Skin of body (tissue), 1 donor: ENCODE measurements at regions not wholly inside any gene's neighbourhood (a gene's known extent, or its start where the extent isn't known, plus 50 kb on each side); places are given as distances from the start of the nearest gene placed in this dataset.
"Not testable (repeated sequence)": the region's sequence is repeated elsewhere in the genome, so short reads cannot be mapped to it uniquely, and the experiment has no call there.

Source experiments
- DNase-seq: peaks from one replicate; lab custom pipeline; 2025; lab: John Stamatoyannopoulos, UW

- DNase-seq, result no peak
Observed at GRCh38 chr14:54010981-54011380, 54.4 kb upstream of the BMP4 start.

- DNase-seq, result no peak
Observed at GRCh38 chr14:54023027-54023426, 66.4 kb upstream of the BMP4 start.

- DNase-seq, result no peak
Observed at GRCh38 chr14:54025661-54026060, 69.0 kb upstream of the BMP4 start.

DNA sequence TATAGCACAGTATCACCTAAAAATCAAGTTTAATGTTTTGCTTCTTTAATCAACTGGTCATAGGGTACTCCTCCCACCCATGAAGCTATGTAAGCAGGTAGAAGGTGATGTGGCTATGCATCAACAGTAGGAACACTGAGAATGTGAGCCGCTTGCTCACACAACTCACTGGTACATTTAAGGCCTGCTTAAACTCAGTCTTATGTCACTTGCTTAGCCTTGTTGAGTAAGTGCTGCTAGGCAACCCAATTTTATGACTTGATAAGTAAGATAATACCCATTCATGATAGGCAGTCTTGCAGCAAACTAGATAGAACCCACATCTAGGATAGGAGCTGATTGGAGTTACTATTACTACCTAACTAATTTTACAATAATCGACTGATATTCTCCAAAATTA lies 70.0 kb upstream of the BMP4 start:
- DNase-seq, result no peak

DNA sequence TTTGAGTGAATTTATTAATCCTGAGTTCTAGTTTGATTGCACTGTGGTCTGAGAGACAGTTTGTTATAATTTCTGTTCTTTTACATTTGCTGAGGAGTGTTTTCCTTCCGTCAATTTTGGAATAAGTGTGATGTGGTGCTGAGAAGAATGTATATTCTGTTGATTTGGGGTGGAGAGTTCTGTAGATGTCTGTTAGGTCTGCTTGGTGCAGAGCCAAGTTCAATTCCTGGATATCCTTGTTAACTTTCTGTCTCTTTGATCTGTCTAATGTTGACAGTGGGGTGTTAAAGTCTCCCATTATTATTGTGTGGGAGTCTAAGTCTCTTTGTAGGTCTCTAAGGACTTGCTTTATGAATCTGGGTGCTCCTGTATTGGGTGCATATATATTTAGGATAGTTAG lies 74.4 kb upstream of the BMP4 start:
- not testable (repeated sequence) for DNase-seq

DNA sequence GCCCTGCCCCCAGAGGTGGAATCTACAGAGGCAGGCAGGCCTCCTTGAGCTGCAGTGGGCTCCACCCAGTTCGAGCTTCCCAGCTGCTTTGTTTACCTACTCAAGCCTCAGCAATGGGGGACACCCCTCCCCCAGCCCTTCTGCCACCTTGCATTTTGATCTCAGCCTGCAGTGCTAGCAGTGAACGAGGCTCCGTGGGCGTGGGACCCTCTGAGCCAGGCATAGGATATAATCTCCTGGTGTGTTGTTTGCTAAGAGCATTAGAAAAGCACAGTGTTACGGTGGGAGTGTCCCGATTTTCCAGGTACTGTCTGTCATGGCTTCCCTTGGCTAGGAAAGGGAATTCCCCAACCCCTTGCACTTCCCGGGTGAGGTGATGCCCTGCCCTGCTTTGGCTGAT lies 76.7 kb upstream of the BMP4 start:
- DNase-seq, result not testable (repeated sequence)

GRCh38 chr14:54038724-54039123 lies 82.1 kb upstream of the BMP4 start:
- no peak for DNase-seq

GRCh38 chr14:54039311-54039710 lies 82.7 kb upstream of the BMP4 start:
- no peak for DNase-seq

GRCh38 chr14:54040846-54041245 lies 84.2 kb upstream of the BMP4 start:
- DNase-seq, result no peak

DNA sequence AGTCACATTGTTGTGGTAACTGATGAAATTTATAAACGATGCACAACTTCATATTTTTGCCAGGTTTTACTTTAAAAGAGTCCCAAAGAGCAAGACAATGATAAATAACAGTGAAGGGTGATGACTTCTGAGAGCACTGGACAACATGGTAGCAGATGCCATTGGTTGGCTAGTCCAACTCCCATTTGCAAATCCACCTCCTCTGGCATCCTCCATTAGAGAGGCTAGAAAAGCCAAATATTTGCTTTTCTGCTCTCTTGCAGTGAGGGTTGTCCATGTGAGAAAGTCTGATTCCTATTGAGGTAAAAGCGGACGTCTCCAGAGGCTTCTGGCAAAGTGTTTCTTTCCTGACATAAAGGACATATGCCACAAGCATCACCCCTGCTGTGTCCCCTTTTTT lies 89.6 kb upstream of the BMP4 start:
- no peak for DNase-seq

- no peak for DNase-seq
Observed at GRCh38 chr14:54047645-54048308, 91.2 kb upstream of the BMP4 start.

- no peak for DNase-seq
Observed at GRCh38 chr14:54048311-54048710, 91.7 kb upstream of the BMP4 start.

DNA sequence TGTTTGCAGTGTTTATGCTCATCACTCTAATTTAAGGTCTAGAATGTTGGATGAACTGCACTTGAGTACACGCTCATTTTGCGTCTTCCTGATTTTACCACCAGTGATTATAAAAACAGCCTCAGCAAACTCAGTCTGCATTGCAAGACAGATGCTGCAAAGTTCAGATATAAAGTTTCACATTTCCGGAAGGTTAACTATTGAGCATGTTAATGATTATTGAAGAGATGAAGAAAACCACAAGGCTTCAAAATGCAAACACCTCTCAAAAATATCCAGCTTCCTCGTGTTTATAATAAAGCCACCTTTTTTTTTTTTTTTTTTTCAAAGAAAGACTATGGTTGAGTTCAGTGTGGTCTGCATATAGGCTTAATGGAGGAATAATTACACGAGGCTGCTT lies 92.1 kb upstream of the BMP4 start:
- DNase-seq, result no peak

DNA sequence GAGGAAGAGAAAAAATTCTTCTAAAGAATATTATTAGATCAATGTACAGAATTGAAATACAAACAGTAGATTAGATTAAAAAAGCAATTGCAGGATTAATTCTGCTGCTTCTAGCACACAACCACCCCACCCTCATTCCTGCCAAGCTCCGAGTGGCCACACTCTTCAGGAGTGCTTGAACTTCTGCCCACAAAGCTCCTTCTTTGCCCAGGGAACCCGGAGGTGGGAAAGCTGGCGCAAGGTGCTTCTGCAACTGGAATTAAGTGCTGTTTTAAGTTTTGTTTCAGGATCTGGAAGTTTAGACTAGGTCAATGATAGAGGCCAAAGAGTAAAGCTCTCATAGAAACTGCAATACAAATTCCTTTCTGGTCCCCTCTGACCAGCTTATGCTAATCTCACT lies 94.1 kb upstream of the BMP4 start:
- DNase-seq, result no peak

DNA sequence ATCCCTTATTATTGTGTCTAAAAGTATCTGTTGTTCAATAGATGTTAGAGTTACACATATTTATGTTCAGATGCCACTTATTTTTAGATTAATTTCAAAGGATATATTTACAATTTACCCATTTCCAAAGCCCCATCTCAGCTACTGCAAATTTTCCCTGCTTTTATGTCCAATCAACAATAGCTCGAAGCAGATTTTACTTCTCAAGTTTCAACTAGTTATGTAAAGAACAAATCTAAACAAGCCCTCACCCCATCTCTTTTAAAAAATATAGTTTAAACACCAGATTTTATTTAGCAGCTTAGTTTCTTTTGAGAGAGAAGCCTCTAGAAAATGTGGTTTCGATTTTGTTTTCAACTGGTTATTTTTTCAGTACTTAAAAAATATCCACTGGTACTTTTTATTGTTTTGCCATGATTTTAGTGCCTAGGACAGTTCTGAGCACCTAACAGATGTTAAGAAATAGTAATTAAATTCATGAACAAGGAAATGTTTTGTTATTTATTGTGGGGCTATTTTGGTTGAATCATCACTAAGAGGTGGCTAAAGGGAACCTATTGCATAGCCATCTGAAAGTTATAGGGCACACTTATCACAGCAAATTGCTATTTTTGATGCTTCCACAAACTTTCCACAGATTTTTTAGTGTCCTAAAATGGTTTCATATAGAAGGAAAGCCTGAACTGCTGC lies 96.2 kb upstream of the BMP4 start:
- no peak for DNase-seq

- no peak for DNase-seq
Observed at GRCh38 chr14:54053386-54053745, 96.7 kb upstream of the BMP4 start.

GRCh38 chr14:54058505-54058904 lies 101.9 kb upstream of the BMP4 start:
- DNase-seq, result no peak

DNA sequence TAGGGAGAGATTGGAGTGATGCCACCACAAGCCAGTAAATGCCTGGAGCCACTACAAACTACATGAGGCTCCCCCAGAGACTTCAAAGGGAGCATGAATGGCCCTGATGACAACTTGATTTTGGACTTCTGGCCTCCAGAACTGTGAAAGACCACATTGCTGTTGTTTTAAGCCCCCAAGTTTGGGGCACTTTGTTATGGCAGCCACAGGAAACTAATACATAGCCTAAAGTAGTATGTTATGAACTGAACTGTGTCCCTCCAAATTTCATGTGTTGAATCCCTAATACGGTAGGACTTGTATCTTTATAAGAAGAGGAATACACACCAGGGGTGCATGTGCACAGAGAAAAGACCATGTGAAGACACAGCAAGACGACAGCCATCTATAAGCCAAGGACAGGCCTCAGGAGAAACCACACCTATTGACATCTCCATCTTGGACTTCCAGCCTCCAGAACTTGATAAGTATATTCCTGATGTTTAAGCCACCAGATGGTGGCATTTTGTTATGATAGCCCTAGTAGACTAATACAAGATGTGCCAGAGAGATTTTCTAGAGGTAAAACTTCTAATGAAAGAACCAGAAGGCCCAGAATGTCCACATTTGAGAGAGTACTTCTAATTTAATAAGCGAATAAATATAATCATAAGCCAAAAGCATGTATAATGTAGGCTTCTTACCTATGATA lies 127.1 kb upstream of the BMP4 start:
- DNase-seq, result no peak

DNA sequence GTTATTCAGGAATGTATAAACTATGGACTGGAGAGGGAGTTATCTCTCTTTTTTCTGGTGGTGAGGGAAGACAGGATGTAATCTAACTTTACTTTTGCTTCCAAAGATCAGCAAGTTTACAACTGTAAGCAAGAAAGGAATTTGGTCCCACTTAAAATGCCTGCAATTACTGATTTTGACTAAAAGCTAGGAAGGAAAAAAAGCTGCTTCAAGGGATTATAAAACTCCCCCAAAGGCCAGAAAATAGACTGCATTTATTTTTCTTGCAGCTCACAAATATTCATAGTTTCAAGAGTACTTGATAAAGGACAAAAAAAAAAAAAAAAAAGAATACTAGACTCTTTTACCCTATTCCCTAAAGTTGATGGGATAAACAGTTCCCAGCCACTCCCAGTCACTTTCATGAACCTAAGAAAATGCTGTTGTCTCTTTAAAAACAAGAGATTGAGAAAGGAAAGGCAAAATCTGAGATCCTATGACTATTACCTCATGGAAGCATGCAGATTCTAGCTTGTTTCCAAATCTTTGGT lies 128.7 kb upstream of the BMP4 start:
- no peak for DNase-seq

DNA sequence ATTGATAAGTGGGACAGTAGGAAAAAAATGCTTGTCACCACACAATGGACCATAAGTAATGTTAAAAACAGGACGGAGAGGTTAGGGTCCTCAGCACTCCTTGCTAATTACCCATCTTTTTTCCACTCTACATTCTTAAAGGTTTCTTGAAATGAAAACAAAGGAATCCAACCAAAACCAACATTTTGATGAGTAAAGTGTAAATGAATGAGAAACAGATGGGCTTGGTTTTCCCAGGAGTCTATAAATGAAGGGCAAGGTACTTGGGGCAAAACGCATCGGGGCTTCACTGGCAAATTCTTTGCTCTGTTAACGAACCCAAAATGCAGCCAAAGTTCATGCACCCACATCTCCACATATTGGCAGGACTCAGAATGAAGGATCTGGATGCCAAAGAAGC lies 129.2 kb upstream of the BMP4 start:
- DNase-seq, result no peak

DNA sequence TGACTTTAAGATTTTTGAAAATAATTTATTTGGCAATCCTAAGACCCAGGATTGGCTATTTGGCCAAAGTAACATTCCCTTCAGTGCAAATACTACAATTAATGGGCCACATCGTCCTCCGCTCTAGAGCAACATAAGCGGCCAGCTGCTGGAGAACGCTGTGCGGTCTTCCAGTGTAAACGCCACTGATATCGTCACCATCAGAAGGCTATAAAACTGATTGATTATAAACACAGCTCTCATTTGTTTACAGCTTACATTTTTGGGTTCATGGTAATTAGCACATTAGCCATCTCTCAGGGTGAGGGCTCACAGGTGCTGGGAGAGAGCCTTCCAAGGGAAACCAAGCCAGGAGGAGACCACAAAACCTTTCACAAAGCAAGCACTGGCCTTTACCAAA lies 130.1 kb upstream of the BMP4 start:
- DNase-seq, result no peak

- DNase-seq, result no peak
Observed at GRCh38 chr14:54087376-54087775, 130.8 kb upstream of the BMP4 start.

- no peak for DNase-seq
Observed at GRCh38 chr14:54088271-54088670, 131.6 kb upstream of the BMP4 start.
